ENCODE measurements at regions not wholly inside any gene's neighbourhood (a gene's known extent, or its start where the extent isn't known, plus 50 kb on each side); places are given as distances from the start of the nearest gene placed in this dataset.

GRCh38 chr3:109225516-109225915, 89.0 kb downstream of the C3orf85 start:
- TF ChIP-seq EZH2 (IDR thresholded peaks at IDR 0.05; ENCODE audit: borderline replicate concordance, low read depth, low read length, severe bottlenecking) (no peak), MAX (IDR thresholded peaks at IDR 0.05; ENCODE audit: insufficient read depth, insufficient read length) (no peak)
